ENCODE measurements at regions not wholly inside any gene's neighbourhood (a gene's known extent, or its start where the extent isn't known, plus 50 kb on each side); places are given as distances from the start of the nearest gene placed in this dataset.

DNA sequence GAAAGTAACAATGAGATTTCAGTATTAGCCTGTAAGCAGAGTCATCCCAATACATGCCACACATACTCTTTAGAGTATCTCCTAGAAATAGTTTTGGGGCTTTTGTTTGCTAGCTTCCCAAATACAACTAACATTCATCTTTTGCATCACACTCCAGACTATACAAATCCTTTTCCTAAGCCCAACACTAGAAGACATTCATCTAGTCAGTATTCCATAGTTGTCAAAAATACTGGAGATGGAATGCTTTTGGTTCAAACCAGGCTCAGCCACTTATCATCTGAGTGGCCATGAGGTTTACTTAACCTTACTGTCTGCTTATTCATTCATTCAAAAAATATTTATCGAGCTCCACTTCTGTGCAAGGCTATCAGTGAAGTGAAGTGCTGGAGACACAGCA lies 205.1 kb upstream of the SGCD start:
- Histone ChIP-seq H3K4me3 (no peak overlapping the region), H3K27ac (no peak overlapping the region), H3K36me3 (no peaks in the 10 kb centered on the region), H3K27me3 (no peaks in the 10 kb centered on the region), H3K9me3 (no peaks in the 10 kb centered on the region), H3K4me1 (no peaks in the 10 kb centered on the region)
- intact Hi-C loops (cut with DNase I; ENCODE audit: low total_unique reads) = no loop called here
- DNase-seq (ENCODE audit: low spot score in 2 of 2) = no peak
- TF ChIP-seq POLR2AphosphoS5 (IDR thresholded peaks at IDR 0.05) (no peak), POLR2A (IDR thresholded peaks at IDR 0.05) (no peak)
- TF ChIP-seq, protein P1, sequence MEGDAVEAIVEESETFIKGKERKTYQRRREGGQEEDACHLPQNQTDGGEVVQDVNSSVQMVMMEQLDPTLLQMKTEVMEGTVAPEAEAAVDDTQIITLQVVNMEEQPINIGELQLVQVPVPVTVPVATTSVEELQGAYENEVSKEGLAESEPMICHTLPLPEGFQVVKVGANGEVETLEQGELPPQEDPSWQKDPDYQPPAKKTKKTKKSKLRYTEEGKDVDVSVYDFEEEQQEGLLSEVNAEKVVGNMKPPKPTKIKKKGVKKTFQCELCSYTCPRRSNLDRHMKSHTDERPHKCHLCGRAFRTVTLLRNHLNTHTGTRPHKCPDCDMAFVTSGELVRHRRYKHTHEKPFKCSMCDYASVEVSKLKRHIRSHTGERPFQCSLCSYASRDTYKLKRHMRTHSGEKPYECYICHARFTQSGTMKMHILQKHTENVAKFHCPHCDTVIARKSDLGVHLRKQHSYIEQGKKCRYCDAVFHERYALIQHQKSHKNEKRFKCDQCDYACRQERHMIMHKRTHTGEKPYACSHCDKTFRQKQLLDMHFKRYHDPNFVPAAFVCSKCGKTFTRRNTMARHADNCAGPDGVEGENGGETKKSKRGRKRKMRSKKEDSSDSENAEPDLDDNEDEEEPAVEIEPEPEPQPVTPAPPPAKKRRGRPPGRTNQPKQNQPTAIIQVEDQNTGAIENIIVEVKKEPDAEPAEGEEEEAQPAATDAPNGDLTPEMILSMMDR (IDR thresholded peaks at IDR 0.05) = no peak

DNA sequence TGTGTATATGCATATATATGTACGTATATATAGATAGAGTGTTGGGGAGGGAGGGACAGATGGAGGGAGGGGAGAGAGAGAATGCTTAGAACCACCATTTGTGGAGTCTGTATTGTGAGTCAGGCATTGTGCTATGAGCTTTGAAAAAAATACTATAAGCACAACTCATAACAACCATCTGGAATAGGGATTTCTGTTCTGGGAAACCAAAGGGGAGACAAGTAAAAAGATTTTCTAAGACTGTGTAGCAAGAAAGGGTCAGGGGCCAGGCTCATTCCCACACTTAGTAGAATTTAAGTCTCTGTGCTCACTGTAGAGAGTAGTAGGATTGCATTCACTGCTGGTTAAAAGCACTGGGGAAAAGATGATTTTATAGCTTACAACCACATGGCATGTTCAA lies 202.3 kb upstream of the SGCD start:
- Histone ChIP-seq H3K27ac (no peak overlapping the region), H3K4me1 (no peaks in the 10 kb centered on the region), H3K4me3 (no peak overlapping the region), H3K9me3 (no peaks in the 10 kb centered on the region), H3K27me3 (no peaks in the 10 kb centered on the region), H3K36me3 (no peaks in the 10 kb centered on the region)
- TF ChIP-seq, protein P1 (IDR thresholded peaks at IDR 0.05) = no peak
- TF ChIP-seq POLR2AphosphoS5 (IDR thresholded peaks at IDR 0.05) = no peak
- TF ChIP-seq POLR2A (IDR thresholded peaks at IDR 0.05) = no peak
- intact Hi-C loops (cut with DNase I; ENCODE audit: low total_unique reads) = no loop called here
- DNase-seq (ENCODE audit: low spot score in 2 of 2) = no peak

DNA sequence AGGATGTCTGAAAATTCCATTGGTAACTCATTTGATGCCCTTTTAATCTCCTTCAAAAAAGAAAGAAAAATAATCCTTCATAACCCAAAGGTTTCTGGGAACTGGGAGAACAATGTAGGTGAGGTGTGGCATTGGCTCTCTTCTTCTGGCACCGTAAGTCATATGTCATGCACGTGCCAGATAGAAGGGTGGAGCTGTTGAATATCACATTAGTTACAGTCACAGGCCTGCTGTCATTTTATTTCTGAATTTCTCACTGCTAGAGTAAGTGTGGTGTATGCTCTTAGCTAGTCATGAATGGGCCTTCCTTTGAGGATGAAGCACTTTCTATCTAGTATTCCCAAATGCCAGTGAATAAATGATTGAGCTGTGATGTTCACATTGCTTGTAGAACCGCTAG lies 201.8 kb upstream of the SGCD start:
- no peak for DNase-seq (ENCODE audit: low spot score in 2 of 2)
- Histone ChIP-seq H3K36me3 (no peaks in the 10 kb centered on the region), H3K9me3 (no peaks in the 10 kb centered on the region), H3K27me3 (no peaks in the 10 kb centered on the region), H3K4me1 (no peaks in the 10 kb centered on the region), H3K27ac (no peak overlapping the region), H3K4me3 (no peak overlapping the region)
- TF ChIP-seq POLR2A (IDR thresholded peaks at IDR 0.05) (no peak), POLR2AphosphoS5 (IDR thresholded peaks at IDR 0.05) (no peak)
- TF ChIP-seq, protein P1 (IDR thresholded peaks at IDR 0.05) = no peak
- intact Hi-C loops (cut with DNase I; ENCODE audit: low total_unique reads) = no loop called here

DNA sequence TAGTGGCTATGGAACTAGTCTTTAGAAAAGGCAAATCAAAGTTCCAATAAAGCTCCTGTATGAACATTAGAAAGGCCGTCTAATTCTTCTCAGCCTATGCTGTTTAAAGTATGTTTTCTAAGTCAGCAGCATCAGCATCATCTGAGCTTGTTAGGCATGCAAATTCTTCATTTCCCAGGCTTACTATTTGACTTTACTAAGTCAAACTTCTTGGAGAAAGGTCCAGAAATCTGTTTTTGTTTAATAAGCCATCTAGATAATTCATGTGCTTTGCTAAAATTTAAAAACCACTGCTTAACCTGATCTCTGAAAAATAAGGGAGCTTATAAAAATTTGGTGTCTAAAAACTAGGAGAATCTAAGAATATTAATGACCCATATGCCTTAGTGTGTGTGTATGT lies 200.2 kb upstream of the SGCD start:
- H3K9me3 ChIP-seq = no peaks in the 10 kb centered on the region
- no peaks in the 10 kb centered on the region for H3K27me3 ChIP-seq
- TF ChIP-seq, protein P1 (IDR thresholded peaks at IDR 0.05) = no peak
- TF ChIP-seq POLR2AphosphoS5 (IDR thresholded peaks at IDR 0.05) (no peak), POLR2A (IDR thresholded peaks at IDR 0.05) (no peak)
- no peaks in the 10 kb centered on the region for H3K4me1 ChIP-seq
- H3K4me3 ChIP-seq = no peak overlapping the region
- no peak overlapping the region for H3K27ac ChIP-seq
- no peak for DNase-seq (ENCODE audit: low spot score in 2 of 2)
- intact Hi-C loops (cut with DNase I; ENCODE audit: low total_unique reads) = no loop called here
- H3K36me3 ChIP-seq = no peaks in the 10 kb centered on the region

DNA sequence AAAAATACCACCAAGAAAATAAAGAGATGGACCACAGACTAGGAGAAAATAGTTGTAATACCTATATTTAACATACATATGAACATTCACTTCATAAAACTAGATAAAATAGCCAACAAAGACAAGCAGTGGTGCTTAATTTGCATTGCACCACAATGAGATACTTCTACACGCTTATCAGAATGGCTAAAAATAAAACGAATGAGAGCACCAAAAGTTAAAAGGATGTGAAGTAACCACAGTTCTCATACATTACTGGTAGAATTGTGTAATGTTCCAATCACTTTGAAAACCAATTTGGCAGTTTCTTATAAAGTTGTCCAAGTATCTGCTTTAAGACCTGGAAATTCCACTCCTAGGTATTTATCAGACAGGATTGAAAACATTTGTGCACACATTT lies 198.9 kb upstream of the SGCD start:
- intact Hi-C loops (cut with DNase I; ENCODE audit: low total_unique reads) = no loop called here
- Histone ChIP-seq H3K27me3 (no peaks in the 10 kb centered on the region), H3K9me3 (no peaks in the 10 kb centered on the region), H3K27ac (no peak overlapping the region), H3K4me3 (no peak overlapping the region), H3K4me1 (no peaks in the 10 kb centered on the region), H3K36me3 (no peaks in the 10 kb centered on the region)
- TF ChIP-seq POLR2A (IDR thresholded peaks at IDR 0.05) = no peak
- TF ChIP-seq POLR2AphosphoS5 (IDR thresholded peaks at IDR 0.05) = no peak
- TF ChIP-seq, protein P1 (IDR thresholded peaks at IDR 0.05) = no peak
- no peak for DNase-seq (ENCODE audit: low spot score in 2 of 2)
